GM19324 (cell line): ENCODE measurements at regions not wholly inside any gene's neighbourhood (a gene's known extent, or its start where the extent isn't known, plus 50 kb on each side); places are given as distances from the start of the nearest gene placed in this dataset.

Experiments
- ATAC-seq: cut with Tn5 transposase; IDR thresholded peaks from one replicate; pipeline ENCODE4 v1.9.1; 2021; ENCODE audit warnings: mild to moderate bottlenecking, moderate library complexity; ENCODE audit not compliant: unreplicated experiment, low FRiP score

DNA sequence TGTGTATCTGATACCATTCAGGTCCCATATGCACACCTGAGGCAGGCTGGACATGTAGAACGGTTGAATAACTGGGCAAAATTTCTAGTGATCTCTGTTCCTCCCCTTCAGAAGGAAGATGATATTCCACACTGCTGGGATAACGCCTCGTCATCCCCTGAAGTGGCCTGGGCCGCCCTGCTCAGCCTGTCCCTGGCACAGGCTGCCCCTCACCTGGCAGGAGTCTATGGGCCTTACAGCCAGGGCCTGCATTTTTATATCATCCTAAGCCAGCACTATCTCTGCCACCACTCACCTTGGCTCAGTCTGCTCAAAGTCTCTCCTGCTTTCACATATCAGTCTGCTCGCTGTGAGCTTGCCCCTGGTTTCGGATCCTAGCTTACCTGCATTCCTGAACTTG is 209.2 kb downstream of the CSNK2A3 start:
- ATAC-seq = no peak

DNA sequence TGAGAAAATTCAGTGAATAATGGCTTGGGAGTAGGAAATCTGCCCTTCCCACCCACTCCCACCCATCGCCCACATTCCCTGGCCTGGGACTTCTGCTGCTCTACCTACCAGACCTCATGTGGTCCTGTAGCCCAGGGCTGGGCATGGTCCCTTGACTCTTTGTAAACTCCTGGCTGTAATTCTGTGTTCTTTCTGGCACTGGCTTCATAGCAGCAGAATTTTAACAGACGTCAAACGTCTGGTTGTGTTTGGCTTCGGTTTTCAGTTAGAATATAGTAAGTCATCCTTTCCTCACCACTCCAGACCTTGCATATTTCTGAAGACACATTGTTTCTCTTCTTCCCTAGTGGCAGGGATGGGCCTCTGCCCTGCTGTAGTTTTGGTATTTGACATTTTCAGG is 210.6 kb downstream of the CSNK2A3 start:
- ATAC-seq = no peak

DNA sequence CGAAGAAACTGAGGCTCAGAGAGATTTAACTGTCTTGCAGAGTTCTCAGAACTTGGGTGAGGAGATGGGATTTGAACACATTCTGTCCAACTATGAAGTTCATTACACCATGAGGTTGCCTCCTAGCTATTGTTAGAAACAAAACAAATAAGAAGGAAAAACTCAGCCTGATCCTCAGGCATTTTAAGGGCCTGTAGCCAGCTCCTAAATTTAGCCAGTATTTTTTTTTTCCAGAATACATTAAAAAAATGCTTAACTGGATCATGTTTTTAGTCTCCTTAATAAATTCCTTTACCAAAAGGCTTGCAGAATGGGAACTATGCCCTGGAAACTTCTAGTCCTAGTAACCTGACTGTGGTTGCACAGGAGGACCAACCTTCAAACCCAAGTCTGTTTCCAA is 212.0 kb downstream of the CSNK2A3 start:
- no peak for ATAC-seq

DNA sequence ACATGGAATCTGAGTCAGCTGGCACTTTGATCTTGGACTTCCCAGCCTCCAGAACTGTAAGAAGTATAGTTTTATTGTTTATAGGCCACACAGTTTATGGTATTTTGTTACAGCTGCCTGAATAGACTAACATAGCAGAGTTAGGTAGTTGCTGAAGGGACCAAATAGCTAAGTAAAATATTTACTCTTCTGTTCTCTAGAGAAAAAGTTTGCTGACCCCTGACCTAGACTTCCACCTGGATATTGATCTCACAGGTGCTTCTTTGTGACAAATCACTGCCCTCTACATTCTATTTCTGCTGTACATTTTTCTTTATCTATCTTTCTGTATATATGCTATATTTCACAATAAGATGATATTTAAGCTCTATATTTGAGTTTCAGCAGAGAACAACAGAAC is 212.5 kb downstream of the CSNK2A3 start:
- ATAC-seq = no peak

GRCh38 chr11:11137339-11137738 is 215.7 kb downstream of the CSNK2A3 start:
- no peak for ATAC-seq

DNA sequence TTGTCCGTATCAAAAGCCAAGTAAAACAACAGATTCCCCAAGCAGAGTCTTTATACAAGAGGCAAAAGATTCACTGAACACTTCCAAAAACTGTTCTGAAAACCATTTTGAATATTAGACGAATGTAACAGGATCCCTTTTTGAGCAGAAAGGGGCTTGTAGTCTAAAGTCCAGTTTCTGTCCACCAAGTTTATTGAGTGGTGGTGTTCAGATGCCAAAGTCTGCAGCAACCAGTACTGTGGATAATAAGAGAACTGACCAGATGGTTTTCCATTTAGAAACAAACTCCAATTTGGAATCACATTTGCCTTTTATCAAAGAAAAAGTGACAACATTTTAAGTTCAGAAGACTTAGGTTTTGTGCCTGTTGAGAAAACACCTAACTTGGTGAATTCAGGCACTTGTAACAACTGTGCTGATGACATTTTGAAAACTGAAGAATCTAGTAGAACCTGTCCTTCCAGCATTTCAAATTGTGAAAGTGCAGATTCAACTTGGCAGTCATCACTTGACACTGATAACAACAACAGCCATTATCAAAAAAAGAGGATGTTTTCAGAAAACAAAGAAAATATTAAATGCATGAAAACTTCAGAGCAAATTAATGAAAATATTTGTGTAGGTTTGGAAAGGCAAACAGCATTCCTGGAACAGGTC is 217.1 kb downstream of the CSNK2A3 start:
- no peak for ATAC-seq

- no peak for ATAC-seq
These were observed 223.9 kb downstream of the CSNK2A3 start for GRCh38 chr11:11129118-11129517.

- ATAC-seq = no peak
These were observed 227.4 kb downstream of the CSNK2A3 start for GRCh38 chr11:11125618-11126017.

GRCh38 chr11:11122749-11123148 is 230.3 kb downstream of the CSNK2A3 start:
- ATAC-seq = no peak

GRCh38 chr11:11119917-11120316 is 233.1 kb downstream of the CSNK2A3 start:
- no peak for ATAC-seq

DNA sequence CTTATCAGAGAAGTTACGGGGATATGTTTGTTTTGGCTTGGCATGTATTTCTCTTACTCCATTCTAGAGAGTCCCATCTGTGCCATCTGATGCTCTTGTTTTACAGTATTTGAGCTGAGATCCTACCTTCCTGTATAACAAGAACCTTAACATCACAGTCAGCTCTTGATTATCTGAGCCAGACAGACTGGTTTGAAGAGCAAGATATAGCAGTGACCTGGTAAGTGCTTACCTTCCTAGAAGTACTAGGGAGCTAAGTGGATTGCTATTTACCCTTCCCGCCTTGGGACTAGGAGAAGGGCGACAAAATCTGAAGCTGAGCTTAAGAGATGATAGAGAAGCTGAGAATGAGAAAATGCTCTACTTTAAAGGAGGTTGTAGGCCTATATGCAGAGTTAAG is 235.3 kb downstream of the CSNK2A3 start:
- no peak for ATAC-seq

GRCh38 chr11:11115475-11115874 is 237.6 kb downstream of the CSNK2A3 start:
- ATAC-seq = no peak

GRCh38 chr11:11113626-11114025 is 239.4 kb downstream of the CSNK2A3 start:
- ATAC-seq = no peak

- no peak for ATAC-seq
These were observed 245.0 kb downstream of the CSNK2A3 start for GRCh38 chr11:11108026-11108425.

DNA sequence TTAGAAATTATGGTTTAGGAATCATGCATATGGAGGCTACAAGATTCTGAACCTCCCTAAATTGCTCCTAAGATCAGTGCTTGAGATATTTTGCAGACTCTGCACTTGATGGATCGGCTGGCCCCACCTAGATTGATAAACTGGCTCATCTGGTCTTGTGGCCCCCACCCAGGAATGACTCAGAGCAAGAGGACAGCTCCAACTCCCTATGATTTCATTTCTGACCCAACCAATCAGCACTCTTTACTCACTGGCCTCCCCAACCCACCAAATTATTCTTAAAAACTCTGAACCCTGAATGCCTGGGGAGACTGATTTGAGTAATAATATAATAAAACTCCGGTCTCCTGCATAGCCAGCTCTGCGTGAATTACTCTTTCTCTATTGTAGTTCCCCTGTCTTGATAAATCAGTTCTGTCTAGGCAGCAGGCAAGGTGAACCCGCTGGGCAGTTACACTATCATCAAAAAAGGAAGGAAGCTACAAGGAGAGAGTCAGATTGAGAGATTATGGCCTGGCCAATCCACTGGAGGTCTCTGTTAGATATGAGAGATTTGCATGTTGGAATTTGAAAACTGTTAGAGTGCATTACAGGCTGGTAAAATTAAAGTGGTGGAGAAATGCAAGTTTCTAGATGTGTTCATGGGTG is 245.8 kb downstream of the CSNK2A3 start:
- no peak for ATAC-seq

DNA sequence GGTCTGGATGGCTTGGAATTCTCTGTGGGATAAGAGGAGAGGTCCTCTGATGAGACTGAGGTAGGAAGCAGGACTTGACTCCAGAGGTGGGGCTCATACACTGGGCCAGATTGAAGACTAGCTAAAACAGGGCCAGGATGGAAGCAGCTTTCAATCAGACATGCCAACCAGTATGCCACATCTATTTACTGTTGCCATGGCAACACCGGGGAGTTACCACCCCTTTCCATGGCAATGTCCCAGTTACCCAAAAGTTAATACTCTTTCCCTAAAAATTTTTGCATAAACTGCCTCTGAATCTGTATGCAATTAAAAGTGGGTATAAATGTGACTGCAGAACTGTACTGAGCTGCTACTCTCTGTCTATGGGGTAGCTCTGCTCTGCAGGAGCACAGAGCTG is 247.5 kb upstream of the ZBED5 start:
- ATAC-seq = no peak

GRCh38 chr11:11095831-11096723 is 238.2 kb upstream of the ZBED5 start:
- ATAC-seq = no peak

- ATAC-seq = no peak
These were observed 232.6 kb upstream of the ZBED5 start for GRCh38 chr11:11090495-11090894.

DNA sequence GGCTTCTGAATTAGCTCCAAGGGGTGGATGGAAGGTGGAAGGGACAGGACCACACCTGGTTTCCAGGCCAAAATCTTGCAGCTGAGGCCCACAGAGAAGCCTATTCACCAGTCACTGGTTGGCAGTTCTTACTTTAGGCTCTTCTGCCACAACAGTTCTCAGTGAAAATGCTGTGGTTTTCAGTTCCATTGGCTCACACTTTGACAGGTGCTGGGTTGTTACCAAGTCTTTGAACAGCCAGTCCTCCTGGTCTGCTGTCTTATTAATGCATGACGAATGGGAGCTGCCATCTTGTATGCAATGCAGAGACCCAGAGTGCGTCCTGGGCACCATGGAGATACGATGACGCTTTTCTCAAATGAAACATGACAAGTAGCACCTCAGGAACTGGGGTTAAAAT is 232.0 kb upstream of the ZBED5 start:
- ATAC-seq = no peak

DNA sequence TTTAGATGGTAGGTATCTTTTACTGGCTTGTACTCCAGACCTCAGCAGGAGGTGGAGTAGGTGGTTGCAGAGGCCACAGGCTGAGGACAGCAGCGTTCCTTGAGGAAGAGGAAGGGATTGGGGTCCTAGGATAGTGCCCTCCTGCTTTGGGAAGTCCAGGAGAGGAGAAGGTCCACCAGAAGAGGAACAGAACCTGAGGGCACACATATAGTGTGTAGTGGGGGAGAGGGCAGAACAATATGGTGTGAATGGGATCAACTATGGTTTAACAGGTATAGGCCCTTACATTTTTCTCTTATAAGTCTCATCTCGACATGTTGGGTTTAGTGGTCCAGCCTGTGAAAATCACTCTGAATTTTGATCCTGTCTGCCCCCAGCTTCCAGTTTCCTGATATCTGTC is 229.1 kb upstream of the ZBED5 start:
- no peak for ATAC-seq

DNA sequence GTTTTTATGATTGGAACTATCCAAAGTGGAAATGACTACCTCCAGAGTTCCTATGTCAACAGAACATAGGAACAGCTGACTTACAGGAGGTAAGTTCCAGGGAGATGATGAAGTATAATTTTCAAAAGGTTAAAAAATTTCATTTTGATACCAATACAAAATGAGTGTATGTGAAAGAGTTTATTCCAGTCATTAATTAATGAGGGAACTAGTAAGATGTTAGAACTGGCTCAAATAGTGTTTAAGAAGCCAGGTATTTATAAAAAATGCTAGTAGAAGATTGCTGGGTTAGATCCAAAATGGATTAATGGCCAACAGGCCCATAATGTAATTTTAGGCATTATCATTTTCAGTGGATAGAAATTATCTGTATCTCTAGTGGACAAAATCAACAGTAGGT is 227.7 kb upstream of the ZBED5 start:
- ATAC-seq = no peak

GRCh38 chr11:11084337-11084736 is 226.5 kb upstream of the ZBED5 start:
- no peak for ATAC-seq
